A549 (cell line): ENCODE measurements at regions not wholly inside any gene's neighbourhood (a gene's known extent, or its start where the extent isn't known, plus 50 kb on each side); places are given as distances from the start of the nearest gene placed in this dataset.

Source experiments
- ATAC-seq, 2 experiments: fragments of 200-7000 bp in 1 of 2; fragments of >200 bp in 1 of 2; cut with Nextera tagmentation in 1 of 2; cut with Tn5 transposase in 1 of 2; 3 replicates each; pipeline versions ENCODE4 v1.8.0 to v1.9.1; 2018 to 2020; ENCODE audit warnings: mild to moderate bottlenecking in 1 of 2, moderate library complexity in 1 of 2
- CTCF ChIA-PET: fragments of 300-600 bp; sonication (Branson Sonifier 250); formaldehyde crosslinking; extraction: SDS; loops from one replicate; lab custom pipeline; 2021; ENCODE audit warnings: antibody characterized with exemption, inconsistent platforms; lab: Yijun Ruan, JAX
- POLR2A ChIA-PET: fragments of 350-600 bp; formaldehyde crosslinking; extraction: SDS; loops from one replicate; lab custom pipeline; 2021; ENCODE audit warnings: antibody characterized with exemption, inconsistent platforms; lab: Yijun Ruan, JAX
- DNase-seq, 2 experiments: peaks; one replicate each; pipeline versions ENCODE4 v3.0.0 to v3.0.0-alpha.2; 2011 to 2016; ENCODE audit warnings: low read depth in 1 of 2, low spot score in 1 of 2
- FAIRE-seq: peaks from 2 replicates; lab custom pipeline; 2011; peaks lifted over from hg19 to GRCh38; lab: Jason Lieb, UNC
- H3K27ac ChIP-seq, 2 experiments: fragments of >200 bp; sonication (Bioruptor Twin); formaldehyde crosslinking; 3 replicates each; pipeline ENCODE4 v1.5.1; 2016 to 2017
- H3K4me1 ChIP-seq: fragments of >200 bp; sonication (Bioruptor Twin); formaldehyde crosslinking; 3 replicates; pipeline ENCODE4 v1.6.1; 2016
- H3K4me2 ChIP-seq: fragments of >200 bp; sonication (Bioruptor Twin); formaldehyde crosslinking; 3 replicates; pipeline ENCODE4 v1.6.1; 2016
- H3K4me3 ChIP-seq: fragments of >200 bp; sonication (Bioruptor Twin); formaldehyde crosslinking; 3 replicates; pipeline ENCODE4 v1.5.1; 2016
- H3K9me3 ChIP-seq: fragments of >200 bp; sonication (Bioruptor Twin); formaldehyde crosslinking; 3 replicates; pipeline ENCODE4 v1.6.1; 2016
- CBX2 ChIP-seq: fragments of 200-600 bp; sonication (generic); IDR thresholded peaks from 2 replicates; pipeline ENCODE4 v1.6.1; 2016; ENCODE audit warnings: low read depth, mild to moderate bottlenecking, borderline replicate concordance
- CEBPB ChIP-seq, 2 experiments: fragments of >200 bp in 1 of 2; sonication (Bioruptor Twin) in 1 of 2; formaldehyde crosslinking in 1 of 2; IDR thresholded peaks; 2 replicates each; pipeline ENCODE4 v1.6.1; 2012 to 2016
- CHD4 ChIP-seq: fragments of 200-600 bp; sonication (generic); IDR thresholded peaks from 2 replicates; pipeline ENCODE4 v1.6.1; 2016; ENCODE audit warnings: antibody characterized with exemption, mild to moderate bottlenecking, borderline replicate concordance
- EHF ChIP-seq: fragments of 250-450 bp; sonication (Bioruptor Pico); IDR thresholded peaks from 2 replicates; pipeline ENCODE4 v1.5.0; 2020; ENCODE audit warnings: mild to moderate bottlenecking
- EP300 ChIP-seq, 2 experiments: fragments of >200 bp; sonication (Bioruptor Twin); formaldehyde crosslinking; IDR thresholded peaks; 2 replicates in 1 of 2; 3 replicates in 1 of 2; pipeline ENCODE4 v1.6.1; 2016 to 2017
- FOSB ChIP-seq: fragments of 250-450 bp; sonication (Bioruptor Pico); IDR thresholded peaks from 2 replicates; pipeline ENCODE4 v1.5.0; 2020; ENCODE audit warnings: mild to moderate bottlenecking, moderate library complexity
- FOSL2 ChIP-seq, 2 experiments: fragments of 450-650 bp in 1 of 2; fragments of >200 bp in 1 of 2; sonication (Bioruptor Twin) in 1 of 2; formaldehyde crosslinking; IDR thresholded peaks; 2 replicates each; pipeline versions ENCODE4 v1.5.0 to v1.6.1; 2016 to 2020; ENCODE audit warnings: mild to moderate bottlenecking in 1 of 2, moderate library complexity in 1 of 2
- GATA3 ChIP-seq: IDR thresholded peaks from 2 replicates; pipeline ENCODE4 v1.6.1; 2012; ENCODE audit warnings: borderline replicate concordance
- KDM1A ChIP-seq: fragments of 200-600 bp; sonication (generic); IDR thresholded peaks from 2 replicates; pipeline ENCODE4 v1.6.1; 2016; ENCODE audit warnings: low read depth, mild to moderate bottlenecking
- MAZ ChIP-seq: fragments of 150-350 bp; IDR thresholded peaks from 2 replicates; pipeline ENCODE4 v1.6.1; 2014; ENCODE audit warnings: antibody characterized with exemption, low read depth, low read length, borderline replicate concordance
- NFE2L2 ChIP-seq: fragments of 150-350 bp; conservative IDR thresholded peaks from 2 replicates; pipeline ENCODE4 v1.6.1; 2014; ENCODE audit warnings: low read length
- NPAS2 ChIP-seq: fragments of 250-450 bp; sonication (Bioruptor Pico); IDR thresholded peaks from 2 replicates; pipeline ENCODE4 v1.8.0; 2022; ENCODE audit warnings: mild to moderate bottlenecking, moderate library complexity, borderline replicate concordance
- POLR2A ChIP-seq: IDR thresholded peaks from 2 replicates; pipeline ENCODE4 v1.6.1; 2012; ENCODE audit warnings: mild to moderate bottlenecking, low read length
- POLR2AphosphoS2 ChIP-seq: conservative IDR thresholded peaks from 2 replicates; pipeline ENCODE4 v1.6.1; 2012; ENCODE audit warnings: low read length, improper control_type of control experiment, inconsistent platforms
- RARB ChIP-seq: fragments of 250-450 bp; sonication (Bioruptor Pico); IDR thresholded peaks from 2 replicates; pipeline ENCODE4 v1.8.0; 2021; ENCODE audit warnings: mild to moderate bottlenecking, moderate library complexity
- RFX5 ChIP-seq: fragments of 450-650 bp; IDR thresholded peaks from 2 replicates; pipeline ENCODE4 v1.7.1; 2014; ENCODE audit warnings: antibody characterized with exemption, mild to moderate bottlenecking, moderate library complexity
- RNF2 ChIP-seq: fragments of 200-600 bp; sonication (generic); IDR thresholded peaks from 2 replicates; pipeline ENCODE4 v1.6.1; 2016; ENCODE audit warnings: low read depth, mild to moderate bottlenecking, antibody characterized with exemption, moderate library complexity, borderline replicate concordance
- USF2 ChIP-seq: fragments of 450-650 bp; IDR thresholded peaks from 2 replicates; pipeline ENCODE4 v1.6.1; 2014; ENCODE audit warnings: antibody characterized with exemption
- ZC3H11A ChIP-seq: fragments of 450-650 bp; IDR thresholded peaks from 2 replicates; pipeline ENCODE4 v1.6.1; 2014; ENCODE audit warnings: antibody characterized with exemption, mild to moderate bottlenecking
- ZFP36 ChIP-seq: fragments of 450-650 bp; IDR thresholded peaks from 2 replicates; pipeline ENCODE4 v1.6.1; 2014; ENCODE audit warnings: borderline replicate concordance; ENCODE audit not compliant: partially characterized antibody
- ZSCAN20 ChIP-seq: fragments of 250-450 bp; sonication (Bioruptor Pico); IDR thresholded peaks from 2 replicates; pipeline ENCODE4 v1.8.0; 2022; ENCODE audit warnings: mild to moderate bottlenecking, moderate library complexity
- WGBS: methylation state at CpG from one replicate; pipeline ENCODE4 v1.1.6; 2017; ENCODE audit errors: missing lambda C conversion rate; 5-methylcytosine and 5-hydroxymethylcytosine counted together
- TF ChIP-seq, protein P1 (sequence below): IDR thresholded peaks from 2 replicates; pipeline ENCODE4 v1.6.1; 2012
- TF ChIP-seq, protein P2 (sequence below): fragments of >200 bp; sonication (Bioruptor Twin); formaldehyde crosslinking; IDR thresholded peaks from 2 replicates; pipeline ENCODE4 v1.6.1; 2016

- H3K4me3 ChIP-seq: no peak overlapping the region
Measured at GRCh38 chr16:22688463-22688862, 125.5 kb upstream of the HS3ST2 start.

GRCh38 chr16:22688930-22689329, 125.0 kb upstream of the HS3ST2 start:
- 4% methylated on average over 1 of the region's 1 CpG for WGBS
- no peak for TF ChIP-seq POLR2AphosphoS2
- peak; percentile 17 for TF ChIP-seq ZC3H11A
- POLR2A ChIA-PET: no interaction called here
- no peak overlapping the region for H3K4me3 ChIP-seq
- ATAC-seq: no peak
- peaks cover 8% of the 10 kb centered on the region; the same call in 2 of the 3 replicates for H3K9me3 ChIP-seq
- no peak for FAIRE-seq
- CTCF ChIA-PET: no interaction called here
- H3K4me2 ChIP-seq: no peak overlapping the region
- H3K27ac ChIP-seq: no peak overlapping the region
- H3K4me1 ChIP-seq: no peaks in the 10 kb centered on the region
- no peak for DNase-seq

More at GRCh38 chr16:22688463-22688862, 125.5 kb upstream of the HS3ST2 start:
- ChIA-PET POLR2A (no interaction called here), CTCF (no interaction called here)
- 27% methylated on average over 2 of the region's 2 CpGs for WGBS
- peaks cover 8% of the 10 kb centered on the region; the same call in 2 of the 3 replicates for H3K9me3 ChIP-seq
- no peak for TF ChIP-seq CBX2
- no peak for TF ChIP-seq CEBPB (IDR thresholded peaks at IDR 0.05)
- TF ChIP-seq FOSB (CRISPR knock-in tag): no peak
- TF ChIP-seq MAZ: no peak
- no peak for TF ChIP-seq ZFP36
- no peak for TF ChIP-seq KDM1A
- no peak for DNase-seq
- no peak for FAIRE-seq
- no peak overlapping the region for H3K4me2 ChIP-seq
- no peak overlapping the region for H3K27ac ChIP-seq
- no peak for ATAC-seq
- H3K4me1 ChIP-seq: no peaks in the 10 kb centered on the region

- no peak overlapping the region for H3K27ac ChIP-seq
- H3K4me2 ChIP-seq: no peak overlapping the region
- DNase-seq: no peak
- ChIA-PET POLR2A (no interaction called here), CTCF (interaction anchor here (0.6 kb wide), 2 partner anchors 331 to 743 kb away, joined by 3 to 4 read pairs; no protein-coding TSS in a partner anchor)
- no peak overlapping the region for H3K4me3 ChIP-seq
- H3K9me3 ChIP-seq: peaks cover 8% of the 10 kb centered on the region; the same call in 2 of the 3 replicates
- no peaks in the 10 kb centered on the region for H3K4me1 ChIP-seq
- no peak for ATAC-seq
- FAIRE-seq: no peak
- TF ChIP-seq RFX5 (no peak), RARB (CRISPR knock-in tag) (no peak), NFE2L2 (no peak), POLR2A (no peak), NPAS2 (CRISPR knock-in tag) (no peak), EHF (CRISPR knock-in tag) (no peak)
- 19% methylated on average over 3 of the region's 3 CpGs for WGBS
Measured at GRCh38 chr16:22691335-22691734, 122.6 kb upstream of the HS3ST2 start.

GRCh38 chr16:22692034-22692433, 121.9 kb upstream of the HS3ST2 start:
- no peak overlapping the region for H3K27ac ChIP-seq
- H3K9me3 ChIP-seq: peaks cover 4% of the 10 kb centered on the region; the same call in 2 of the 3 replicates
- DNase-seq (no peak), FAIRE-seq (no peak), ATAC-seq (no peak)
- CTCF ChIA-PET: interaction anchor here (1.1 kb wide), 1 partner anchor 1035 kb away, joined by 3 read pairs; no protein-coding TSS in a partner anchor
- no peak overlapping the region for H3K4me2 ChIP-seq
- 21% methylated on average over 1 of the region's 1 CpG for WGBS
- POLR2A ChIA-PET: no interaction called here
- H3K4me3 ChIP-seq: no peak overlapping the region
- H3K4me1 ChIP-seq: no peaks in the 10 kb centered on the region
- TF ChIP-seq, protein P1, sequence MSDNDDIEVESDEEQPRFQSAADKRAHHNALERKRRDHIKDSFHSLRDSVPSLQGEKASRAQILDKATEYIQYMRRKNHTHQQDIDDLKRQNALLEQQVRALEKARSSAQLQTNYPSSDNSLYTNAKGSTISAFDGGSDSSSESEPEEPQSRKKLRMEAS: no peak
- TF ChIP-seq, protein P2, sequence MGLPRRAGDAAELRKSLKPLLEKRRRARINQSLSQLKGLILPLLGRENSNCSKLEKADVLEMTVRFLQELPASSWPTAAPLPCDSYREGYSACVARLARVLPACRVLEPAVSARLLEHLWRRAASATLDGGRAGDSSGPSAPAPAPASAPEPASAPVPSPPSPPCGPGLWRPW: no peak
- TF ChIP-seq RNF2 (no peak), GATA3 (no peak), FOSL2 (IDR thresholded peaks at IDR 0.05) (no peak), FOSL2 (CRISPR knock-in tag; IDR thresholded peaks at IDR 0.05) (no peak), CHD4 (no peak), RARB (CRISPR knock-in tag) (no peak), EHF (CRISPR knock-in tag) (no peak), NPAS2 (CRISPR knock-in tag) (no peak), ZSCAN20 (CRISPR knock-in tag) (no peak), NFE2L2 (no peak), EP300 (IDR thresholded peaks at IDR 0.05) (no peak), USF2 (no peak)
